ENCODE measurements at regions not wholly inside any gene's neighbourhood (a gene's known extent, or its start where the extent isn't known, plus 50 kb on each side); places are given as distances from the start of the nearest gene placed in this dataset.

DNA sequence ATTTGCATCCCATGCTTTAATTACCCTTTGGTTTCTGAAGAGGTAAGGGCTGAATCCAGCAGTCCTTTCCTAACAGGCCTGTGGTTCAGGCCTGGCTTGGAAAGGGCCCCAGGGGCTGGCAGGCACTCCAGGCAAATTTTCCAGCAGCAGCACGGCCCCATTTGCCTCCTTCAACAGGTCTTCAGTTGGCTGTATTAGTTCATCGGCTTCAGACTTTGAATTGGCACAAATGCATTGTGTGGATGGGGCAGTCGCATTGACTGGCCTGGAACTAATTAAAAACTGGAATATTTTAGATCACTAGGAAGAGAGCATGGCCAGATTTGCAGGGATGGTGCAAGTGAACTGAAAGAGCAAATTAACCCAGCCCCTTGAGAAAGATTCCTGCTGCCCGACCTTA is 207.8 kb upstream of the MCTP2 start:
- TF ChIP-seq, protein P1, sequence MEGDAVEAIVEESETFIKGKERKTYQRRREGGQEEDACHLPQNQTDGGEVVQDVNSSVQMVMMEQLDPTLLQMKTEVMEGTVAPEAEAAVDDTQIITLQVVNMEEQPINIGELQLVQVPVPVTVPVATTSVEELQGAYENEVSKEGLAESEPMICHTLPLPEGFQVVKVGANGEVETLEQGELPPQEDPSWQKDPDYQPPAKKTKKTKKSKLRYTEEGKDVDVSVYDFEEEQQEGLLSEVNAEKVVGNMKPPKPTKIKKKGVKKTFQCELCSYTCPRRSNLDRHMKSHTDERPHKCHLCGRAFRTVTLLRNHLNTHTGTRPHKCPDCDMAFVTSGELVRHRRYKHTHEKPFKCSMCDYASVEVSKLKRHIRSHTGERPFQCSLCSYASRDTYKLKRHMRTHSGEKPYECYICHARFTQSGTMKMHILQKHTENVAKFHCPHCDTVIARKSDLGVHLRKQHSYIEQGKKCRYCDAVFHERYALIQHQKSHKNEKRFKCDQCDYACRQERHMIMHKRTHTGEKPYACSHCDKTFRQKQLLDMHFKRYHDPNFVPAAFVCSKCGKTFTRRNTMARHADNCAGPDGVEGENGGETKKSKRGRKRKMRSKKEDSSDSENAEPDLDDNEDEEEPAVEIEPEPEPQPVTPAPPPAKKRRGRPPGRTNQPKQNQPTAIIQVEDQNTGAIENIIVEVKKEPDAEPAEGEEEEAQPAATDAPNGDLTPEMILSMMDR (conservative IDR thresholded peaks at IDR 0.05; ENCODE audit: low read length), result no peak
- TF ChIP-seq EZH2phosphoT487 (IDR thresholded peaks at IDR 0.05; ENCODE audit: borderline replicate concordance), result no peak

Measured in Loucy (cell line).